ENCODE measurements at regions not wholly inside any gene's neighbourhood (a gene's known extent, or its start where the extent isn't known, plus 50 kb on each side); places are given as distances from the start of the nearest gene placed in this dataset.

- DNase-seq (ENCODE audit: low read depth in 2 of 3, low spot score in 2 of 3): no peak
Measured at GRCh38 chr6:91387290-91388059, 800.6 kb upstream of the MAP3K7 start.

- no peak for DNase-seq (ENCODE audit: low read depth in 2 of 3, low spot score in 2 of 3)
Measured at GRCh38 chr6:91386204-91386603, 799.3 kb upstream of the MAP3K7 start.

DNA sequence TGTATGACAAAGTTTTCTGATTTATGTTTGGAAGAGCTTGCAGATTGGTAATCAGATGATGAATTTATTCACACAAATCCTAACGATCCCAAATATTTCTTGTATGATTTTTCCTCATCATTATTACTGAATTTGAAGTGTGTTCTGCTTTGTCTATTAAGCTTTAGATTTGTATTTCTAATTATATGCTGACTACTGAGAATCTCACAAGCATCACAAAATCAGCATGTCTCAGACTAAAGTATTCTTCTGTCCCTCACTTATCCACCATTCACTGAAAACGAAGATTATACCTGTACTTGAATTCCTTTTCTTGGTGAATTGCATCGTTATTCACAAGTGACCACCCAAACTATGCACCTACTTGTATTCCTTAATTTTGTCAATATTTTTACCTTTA is 796.3 kb upstream of the MAP3K7 start:
- DNase-seq (ENCODE audit: low read depth in 2 of 3, low spot score in 2 of 3): no peak

- DNase-seq (ENCODE audit: low read depth in 2 of 3, low spot score in 2 of 3): no peak
Measured at GRCh38 chr6:91376686-91377085, 789.8 kb upstream of the MAP3K7 start.

DNA sequence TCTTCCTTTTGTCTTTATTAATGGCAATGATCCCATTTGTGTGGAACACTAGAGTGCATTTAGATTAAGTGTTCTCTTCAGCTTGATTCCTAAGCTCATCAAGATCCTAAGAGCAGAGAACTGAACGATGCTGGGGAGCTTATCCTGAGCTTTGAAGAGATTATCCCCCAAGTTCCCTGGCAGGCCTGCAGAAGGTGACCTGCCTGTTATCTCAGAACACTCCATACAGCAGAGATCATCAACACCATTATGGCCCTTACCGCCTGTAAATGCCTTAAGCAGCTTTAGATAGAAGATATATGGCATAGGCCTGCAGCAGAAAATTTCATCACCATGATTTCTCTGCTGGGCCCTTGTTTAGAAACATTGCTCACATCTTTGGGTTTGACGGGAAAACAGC is 779.9 kb upstream of the MAP3K7 start:
- DNase-seq (ENCODE audit: low read depth in 2 of 3, low spot score in 2 of 3): no peak

DNA sequence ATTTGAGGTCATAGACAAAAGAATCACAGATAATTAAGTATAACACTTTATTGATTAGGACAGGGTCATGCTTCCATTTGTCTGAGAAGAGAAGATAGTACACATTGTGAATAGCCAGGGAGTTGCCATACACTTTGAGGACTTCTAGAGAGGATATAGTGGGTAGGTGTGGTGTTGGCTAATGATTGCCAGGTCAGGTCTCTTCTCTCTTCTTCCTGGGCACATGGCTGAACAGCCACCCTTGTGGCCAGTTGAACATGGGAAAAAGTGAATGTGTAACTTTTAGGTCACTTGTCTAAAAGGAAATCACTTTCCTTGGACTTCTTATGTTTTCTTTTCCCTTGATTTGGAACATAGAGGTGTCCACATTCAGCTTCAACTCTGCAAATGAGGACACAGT is 772.1 kb upstream of the MAP3K7 start:
- DNase-seq (ENCODE audit: low read depth in 2 of 3, low spot score in 2 of 3): no peak

DNA sequence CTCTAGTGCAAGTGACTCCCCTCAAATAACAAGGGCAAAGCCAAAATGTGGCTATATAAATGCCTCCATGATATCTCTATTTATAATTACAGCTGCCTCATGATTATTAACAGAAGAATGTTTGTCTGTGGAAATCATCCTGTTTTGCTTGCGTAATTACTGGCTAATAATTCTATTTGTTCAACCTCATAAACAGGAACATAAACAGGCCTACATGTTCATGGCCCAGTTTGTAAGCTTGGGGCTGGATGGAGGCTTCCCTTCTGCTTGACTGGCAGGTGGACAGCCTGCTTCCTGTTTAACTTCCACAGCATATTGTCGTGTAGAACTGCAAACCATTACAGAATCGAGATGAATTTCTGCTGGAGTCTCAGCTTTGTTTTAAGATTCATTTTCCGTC is 766.0 kb upstream of the MAP3K7 start:
- DNase-seq (ENCODE audit: low read depth in 2 of 3, low spot score in 2 of 3): no peak

- DNase-seq (ENCODE audit: low read depth in 2 of 3, low spot score in 2 of 3): no peak
Measured at GRCh38 chr6:91352321-91352720, 765.4 kb upstream of the MAP3K7 start.

- DNase-seq (ENCODE audit: low read depth in 2 of 3, low spot score in 2 of 3): no peak
Measured at GRCh38 chr6:91350146-91350908, 763.5 kb upstream of the MAP3K7 start.

GRCh38 chr6:91341473-91341872 is 754.6 kb upstream of the MAP3K7 start:
- no peak for DNase-seq (ENCODE audit: low read depth in 2 of 3, low spot score in 2 of 3)

DNA sequence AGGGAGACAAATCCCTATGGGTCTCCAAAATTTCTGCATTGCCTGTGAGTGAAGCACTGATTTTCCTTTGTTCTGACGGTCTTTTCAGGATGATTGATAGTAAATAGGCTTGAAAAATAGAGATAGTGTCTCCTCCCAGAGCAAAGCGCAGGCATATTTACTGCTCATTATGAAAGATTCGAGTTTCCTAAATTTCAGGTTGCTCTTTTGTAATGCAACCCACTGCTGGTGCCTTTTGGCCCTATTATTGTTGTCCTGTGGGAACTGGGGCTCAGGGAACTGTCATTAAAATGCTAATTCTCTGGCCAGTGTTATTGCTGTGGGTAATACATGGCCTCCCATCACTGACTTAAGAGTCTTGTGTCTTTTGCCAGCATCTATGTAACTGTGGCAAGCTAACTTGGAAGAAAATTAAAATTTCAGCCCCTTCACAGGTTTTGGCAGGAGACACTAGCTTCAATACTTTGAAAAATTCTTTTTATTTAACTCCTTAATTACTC is 754.1 kb upstream of the MAP3K7 start:
- DNase-seq (ENCODE audit: low read depth in 2 of 3, low spot score in 2 of 3): no peak

GRCh38 chr6:91337967-91338366 is 751.1 kb upstream of the MAP3K7 start:
- no peak for DNase-seq (ENCODE audit: low read depth in 2 of 3, low spot score in 2 of 3)

DNA sequence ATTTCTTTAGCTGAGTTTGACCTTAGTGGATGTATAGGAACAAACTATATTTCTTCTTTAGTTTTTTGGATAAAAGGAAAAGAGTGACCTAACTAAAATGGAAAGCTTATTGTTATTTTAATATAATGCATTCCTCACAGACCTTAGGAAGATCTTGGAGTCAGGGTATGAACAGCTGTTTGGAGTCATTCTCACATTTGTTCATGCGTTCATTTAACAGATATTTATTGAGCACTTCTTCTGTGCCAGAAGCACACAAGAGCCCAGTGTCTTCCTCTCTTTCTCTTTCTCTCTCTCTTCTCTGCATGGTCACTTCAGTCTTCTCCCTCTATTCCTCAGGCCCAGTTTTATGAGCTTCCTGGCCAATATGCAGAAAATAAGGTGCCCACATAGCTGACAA is 744.0 kb upstream of the MAP3K7 start:
- no peak for DNase-seq (ENCODE audit: low read depth in 2 of 3, low spot score in 2 of 3)

DNA sequence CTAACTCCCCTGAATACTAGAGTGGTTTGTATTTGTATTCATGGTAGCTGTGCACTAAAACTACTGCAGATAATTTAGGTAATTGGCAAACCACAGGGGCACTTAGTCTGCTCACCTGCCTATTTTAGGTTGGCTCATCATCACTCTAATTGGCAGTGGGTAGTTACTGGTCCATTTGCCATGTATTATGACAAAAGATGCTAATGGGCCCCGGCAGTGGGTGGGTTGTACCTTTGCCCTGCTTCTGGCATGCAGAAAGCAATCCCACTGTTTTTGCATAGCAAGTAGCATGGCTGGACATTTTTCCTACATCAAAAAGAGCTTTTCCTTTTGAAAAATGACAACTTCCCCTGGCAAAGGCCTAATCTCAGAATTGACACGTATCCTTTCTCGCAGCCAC is 741.4 kb upstream of the MAP3K7 start:
- no peak for DNase-seq (ENCODE audit: low read depth in 2 of 3, low spot score in 2 of 3)

- DNase-seq (ENCODE audit: low read depth in 2 of 3, low spot score in 2 of 3): no peak
Measured at GRCh38 chr6:91324711-91325110, 737.8 kb upstream of the MAP3K7 start.

DNA sequence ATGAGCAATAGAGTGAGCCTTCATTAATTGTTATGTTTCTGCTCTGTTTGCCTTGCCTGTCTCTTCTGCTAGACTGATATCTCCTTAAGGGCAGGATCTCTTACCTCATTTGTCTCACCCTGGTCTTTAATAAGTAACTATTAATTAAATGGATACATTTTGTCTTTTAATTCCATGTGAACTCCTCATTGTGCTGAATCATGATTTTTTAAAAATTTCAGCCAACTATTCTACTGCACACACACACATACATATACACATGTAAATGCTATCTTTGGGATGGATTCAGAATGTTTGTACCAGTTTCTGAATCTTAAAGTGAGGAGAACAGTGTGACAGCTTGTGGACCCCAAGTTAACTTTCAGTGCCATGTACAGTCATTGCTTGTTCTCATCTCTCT is 731.1 kb upstream of the MAP3K7 start:
- DNase-seq (ENCODE audit: low read depth in 2 of 3, low spot score in 2 of 3): no peak

DNA sequence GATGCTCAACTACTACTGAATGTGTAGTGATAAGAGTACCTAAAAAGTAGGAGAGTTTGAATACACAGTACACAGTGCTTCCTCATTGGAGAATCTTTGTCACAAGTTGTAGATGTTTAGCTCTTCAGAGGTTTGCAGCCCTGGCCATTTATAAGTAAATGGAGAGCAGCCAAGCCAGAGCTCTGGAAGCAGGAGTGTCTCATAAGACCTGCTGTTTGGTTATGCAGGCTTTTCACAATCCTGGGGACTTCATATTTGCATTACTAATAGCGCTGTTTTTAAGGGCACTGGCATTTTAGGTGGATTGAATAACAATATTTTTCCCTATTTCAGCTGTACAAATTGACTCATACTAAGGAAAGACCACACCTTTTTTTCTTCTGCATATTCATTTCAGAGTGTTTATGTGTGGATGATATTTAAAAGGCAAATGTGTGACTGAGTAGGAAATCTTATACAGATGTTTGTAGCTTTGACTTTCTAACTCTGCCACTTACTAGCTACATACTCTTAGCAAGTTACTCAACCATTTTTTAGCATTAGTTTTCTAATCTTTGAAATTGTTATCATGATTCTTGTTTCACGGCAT is 730.5 kb upstream of the MAP3K7 start:
- DNase-seq (ENCODE audit: low read depth in 2 of 3, low spot score in 2 of 3): no peak

- DNase-seq (ENCODE audit: low read depth in 2 of 3, low spot score in 2 of 3): no peak
Measured at GRCh38 chr6:91310178-91310577, 723.3 kb upstream of the MAP3K7 start.

GRCh38 chr6:91305755-91306154 is 718.9 kb upstream of the MAP3K7 start:
- DNase-seq (ENCODE audit: low read depth in 2 of 3, low spot score in 2 of 3): no peak

DNA sequence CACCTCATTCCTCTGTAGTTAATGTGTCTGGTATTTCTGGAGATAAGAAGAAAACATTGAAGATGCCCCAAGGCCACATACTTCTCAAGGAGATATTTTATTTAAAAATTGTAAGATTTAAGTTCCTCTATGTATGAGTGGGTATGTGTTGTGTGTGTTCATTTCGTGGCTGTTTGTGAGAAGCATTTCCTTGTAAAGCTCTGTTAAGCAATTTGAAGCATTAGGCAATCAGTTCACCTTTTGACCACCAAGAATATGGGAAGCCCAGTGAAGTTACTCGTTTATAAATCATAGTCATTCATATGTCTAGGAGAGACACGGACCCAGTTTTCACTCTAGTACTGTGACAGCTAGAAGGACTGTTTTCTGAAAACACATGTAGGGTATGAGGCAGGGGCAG is 717.6 kb upstream of the MAP3K7 start:
- DNase-seq (ENCODE audit: low read depth in 2 of 3, low spot score in 2 of 3): no peak

DNA sequence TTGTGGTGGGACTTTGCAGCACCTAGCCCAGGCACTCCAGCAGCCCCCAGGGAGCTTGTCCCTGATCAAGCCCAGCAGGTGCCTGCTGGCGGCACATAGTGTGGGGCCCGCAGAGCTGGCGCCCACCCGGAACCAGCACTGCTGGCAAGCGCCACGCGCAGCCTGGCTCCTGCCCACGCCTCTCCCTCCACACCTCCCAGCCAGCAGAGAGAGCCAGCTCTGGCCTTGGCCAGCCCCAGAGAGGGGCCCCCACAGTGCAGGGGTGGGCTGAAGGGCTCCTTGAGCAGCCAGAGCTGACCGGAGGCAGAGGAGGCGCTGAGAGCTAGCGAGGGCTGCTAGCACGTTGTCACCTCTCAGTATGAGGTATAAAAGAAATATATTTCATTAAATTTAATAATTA is 716.5 kb upstream of the MAP3K7 start:
- no peak for DNase-seq (ENCODE audit: low read depth in 2 of 3, low spot score in 2 of 3)
